Astrocyte (in vitro differentiated cells and primary cell): ENCODE measurements at regions not wholly inside any gene's neighbourhood (a gene's known extent, or its start where the extent isn't known, plus 50 kb on each side); places are given as distances from the start of the nearest gene placed in this dataset.
A peak's percentile ranks its signal among the peaks of the same experiment; 100 is the strongest.

Source experiments
- DNase-seq: peaks from one replicate; pipeline ENCODE4 v3.0.0-alpha.2; 2010; ENCODE audit warnings: low read depth
- FAIRE-seq: peaks from 2 replicates; lab custom pipeline; 2011; peaks lifted over from hg19 to GRCh38; lab: Jason Lieb, UNC
- H2AFZ ChIP-seq: 2 replicates; pipeline ENCODE4 v1.6.0; 2012; ENCODE audit warnings: low read depth, low read length, inconsistent platforms
- H3K27ac ChIP-seq: 2 replicates; pipeline ENCODE4 v1.5.1; 2011; ENCODE audit warnings: low read depth, low read length, inconsistent platforms
- H3K27me3 ChIP-seq: 2 replicates; pipeline ENCODE4 v1.6.0; 2011; ENCODE audit warnings: low read length, inconsistent platforms; ENCODE audit not compliant: insufficient read depth
- H3K36me3 ChIP-seq: 2 replicates; pipeline ENCODE4 v1.5.1; 2011; ENCODE audit warnings: low read length, inconsistent platforms; ENCODE audit not compliant: insufficient read depth
- H3K4me1 ChIP-seq: 2 replicates; pipeline ENCODE4 v1.5.1; 2011; ENCODE audit warnings: low read length, inconsistent platforms; ENCODE audit not compliant: insufficient read depth
- H3K4me2 ChIP-seq: 2 replicates; pipeline ENCODE4 v1.6.0; 2012; ENCODE audit warnings: low read length, inconsistent platforms
- H3K4me3 ChIP-seq: 2 replicates; pipeline ENCODE4 v1.5.1; 2011; ENCODE audit warnings: low read depth, mild to moderate bottlenecking, low read length, inconsistent platforms; ENCODE audit not compliant: insufficient read depth
- H3K79me2 ChIP-seq: 2 replicates; pipeline ENCODE4 v1.6.0; 2012; ENCODE audit warnings: mild to moderate bottlenecking, low read length, inconsistent platforms; ENCODE audit not compliant: insufficient read depth
- H3K9ac ChIP-seq: 2 replicates; pipeline ENCODE4 v1.6.0; 2012; ENCODE audit warnings: mild to moderate bottlenecking, low read length, inconsistent platforms
- H3K9me3 ChIP-seq: 2 replicates; pipeline ENCODE4 v1.5.1; 2012; ENCODE audit warnings: low read depth, mild to moderate bottlenecking, low read length, inconsistent platforms; ENCODE audit not compliant: insufficient read depth
- H4K20me1 ChIP-seq: 2 replicates; pipeline ENCODE4 v1.6.0; 2012; ENCODE audit warnings: low read length, inconsistent platforms; ENCODE audit not compliant: insufficient read depth
- H3K27ac Mint-ChIP-seq: one replicate; pipeline ENCODE4 v1.8.0; 2021; ENCODE audit warnings: mild to moderate bottlenecking, mixed read lengths; ENCODE audit not compliant: unreplicated experiment
- H3K27me3 Mint-ChIP-seq: one replicate; pipeline ENCODE4 v1.8.0; 2021; ENCODE audit warnings: low read depth, mixed read lengths; ENCODE audit not compliant: unreplicated experiment
- H3K36me3 Mint-ChIP-seq: one replicate; pipeline ENCODE4 v1.8.0; 2021; ENCODE audit warnings: low read depth, mixed read lengths; ENCODE audit not compliant: unreplicated experiment
- H3K4me1 Mint-ChIP-seq: one replicate; pipeline ENCODE4 v1.8.0; 2021; ENCODE audit warnings: low read depth, mixed read lengths; ENCODE audit not compliant: unreplicated experiment
- H3K4me3 Mint-ChIP-seq: one replicate; pipeline ENCODE4 v1.8.0; 2021; ENCODE audit warnings: mild to moderate bottlenecking, moderate library complexity, mixed read lengths; ENCODE audit not compliant: unreplicated experiment
- H3K9me3 Mint-ChIP-seq: one replicate; pipeline ENCODE4 v1.8.0; 2021; ENCODE audit warnings: mild to moderate bottlenecking, mixed read lengths; ENCODE audit not compliant: unreplicated experiment
- EZH2 ChIP-seq: IDR thresholded peaks from 2 replicates; pipeline ENCODE4 v1.6.1; 2012; ENCODE audit warnings: mild to moderate bottlenecking, low read length, inconsistent platforms; ENCODE audit not compliant: insufficient read depth
- TF ChIP-seq, protein P1 (sequence below): IDR thresholded peaks from 2 replicates; pipeline ENCODE4 v1.5.1; 2011; ENCODE audit warnings: low read depth, mild to moderate bottlenecking, inconsistent platforms, low read length, moderate library complexity; ENCODE audit not compliant: insufficient read depth

- no peaks in the 10 kb centered on the region for H3K79me2 ChIP-seq
- FAIRE-seq, result no peak
- H3K36me3 ChIP-seq, result no peaks in the 10 kb centered on the region
- H3K9ac ChIP-seq, result no peak overlapping the region
- Mint-ChIP-seq H3K9me3 (no peaks in the 10 kb centered on the region), H3K36me3 (no peaks in the 10 kb centered on the region), H3K27ac (peak overlapping the region; percentile 80), H3K27me3 (no peaks in the 10 kb centered on the region), H3K4me3 (no peak overlapping the region), H3K4me1 (peaks cover 18% of the 10 kb centered on the region)
- no peaks in the 10 kb centered on the region for H3K9me3 ChIP-seq
- no peak for DNase-seq
- no peaks in the 10 kb centered on the region for H3K27me3 ChIP-seq
- no peak overlapping the region for H3K4me3 ChIP-seq
- TF ChIP-seq, protein P1, sequence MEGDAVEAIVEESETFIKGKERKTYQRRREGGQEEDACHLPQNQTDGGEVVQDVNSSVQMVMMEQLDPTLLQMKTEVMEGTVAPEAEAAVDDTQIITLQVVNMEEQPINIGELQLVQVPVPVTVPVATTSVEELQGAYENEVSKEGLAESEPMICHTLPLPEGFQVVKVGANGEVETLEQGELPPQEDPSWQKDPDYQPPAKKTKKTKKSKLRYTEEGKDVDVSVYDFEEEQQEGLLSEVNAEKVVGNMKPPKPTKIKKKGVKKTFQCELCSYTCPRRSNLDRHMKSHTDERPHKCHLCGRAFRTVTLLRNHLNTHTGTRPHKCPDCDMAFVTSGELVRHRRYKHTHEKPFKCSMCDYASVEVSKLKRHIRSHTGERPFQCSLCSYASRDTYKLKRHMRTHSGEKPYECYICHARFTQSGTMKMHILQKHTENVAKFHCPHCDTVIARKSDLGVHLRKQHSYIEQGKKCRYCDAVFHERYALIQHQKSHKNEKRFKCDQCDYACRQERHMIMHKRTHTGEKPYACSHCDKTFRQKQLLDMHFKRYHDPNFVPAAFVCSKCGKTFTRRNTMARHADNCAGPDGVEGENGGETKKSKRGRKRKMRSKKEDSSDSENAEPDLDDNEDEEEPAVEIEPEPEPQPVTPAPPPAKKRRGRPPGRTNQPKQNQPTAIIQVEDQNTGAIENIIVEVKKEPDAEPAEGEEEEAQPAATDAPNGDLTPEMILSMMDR, result no peak
- TF ChIP-seq EZH2, result no peak
- H2AFZ ChIP-seq, result no peak overlapping the region
- no peaks in the 10 kb centered on the region for H3K4me1 ChIP-seq
- H3K27ac ChIP-seq, result no peak overlapping the region
- H4K20me1 ChIP-seq, result no peaks in the 10 kb centered on the region
- H3K4me2 ChIP-seq, result no peak overlapping the region
These were observed 171.1 kb downstream of the ADRA2A start for GRCh38 chr10:111247781-111248389.

- Mint-ChIP-seq H3K4me1 (peaks cover 18% of the 10 kb centered on the region), H3K4me3 (no peak overlapping the region), H3K9me3 (no peaks in the 10 kb centered on the region), H3K36me3 (no peaks in the 10 kb centered on the region), H3K27me3 (no peaks in the 10 kb centered on the region), H3K27ac (no peak overlapping the region)
- FAIRE-seq (no peak), DNase-seq (no peak)
- no peaks in the 10 kb centered on the region for H3K9me3 ChIP-seq
- H3K4me1 ChIP-seq, result no peaks in the 10 kb centered on the region
- no peak overlapping the region for H3K9ac ChIP-seq
- H3K4me2 ChIP-seq, result no peak overlapping the region
- H4K20me1 ChIP-seq, result no peaks in the 10 kb centered on the region
- no peaks in the 10 kb centered on the region for H3K27me3 ChIP-seq
- H3K79me2 ChIP-seq, result no peaks in the 10 kb centered on the region
- no peaks in the 10 kb centered on the region for H3K36me3 ChIP-seq
- H3K27ac ChIP-seq, result no peak overlapping the region
- TF ChIP-seq EZH2, result no peak
- TF ChIP-seq, protein P1, result no peak
- no peak overlapping the region for H2AFZ ChIP-seq
- H3K4me3 ChIP-seq, result no peak overlapping the region
These were observed 173.1 kb downstream of the ADRA2A start for GRCh38 chr10:111249925-111250324.

GRCh38 chr10:111261081-111261615, 184.3 kb downstream of the ADRA2A start:
- H3K9me3 Mint-ChIP-seq, result no peaks in the 10 kb centered on the region
- no peak overlapping the region for H3K27ac ChIP-seq
- H3K9me3 ChIP-seq, result no peaks in the 10 kb centered on the region
- no peak overlapping the region for H3K4me3 ChIP-seq
- no peaks in the 10 kb centered on the region for H3K36me3 Mint-ChIP-seq
- peak overlapping the region; percentile 73 for H3K27ac Mint-ChIP-seq
- peaks cover 14% of the 10 kb centered on the region for H3K4me1 Mint-ChIP-seq
- no peaks in the 10 kb centered on the region for H3K79me2 ChIP-seq
- peaks cover 2% of the 10 kb centered on the region for H3K27me3 Mint-ChIP-seq
- DNase-seq, result no peak
- no peaks in the 10 kb centered on the region for H4K20me1 ChIP-seq
- no peak overlapping the region for H3K4me2 ChIP-seq
- H3K9ac ChIP-seq, result no peak overlapping the region
- no peaks in the 10 kb centered on the region for H3K36me3 ChIP-seq
- no peak for FAIRE-seq
- no peak overlapping the region for H2AFZ ChIP-seq
- no peak overlapping the region for H3K4me3 Mint-ChIP-seq
- TF ChIP-seq, protein P1, result no peak
- H3K27me3 ChIP-seq, result no peaks in the 10 kb centered on the region
- H3K4me1 ChIP-seq, result no peaks in the 10 kb centered on the region
